H54 (cell line): ENCODE measurements at regions not wholly inside any gene's neighbourhood (a gene's known extent, or its start where the extent isn't known, plus 50 kb on each side); places are given as distances from the start of the nearest gene placed in this dataset.

Experiments used
- DNase-seq: peaks from one replicate; pipeline ENCODE4 v3.0.0; 2011; ENCODE audit warnings: low spot score, mixed read lengths; ENCODE audit not compliant: insufficient read length
- FAIRE-seq: peaks from 3 replicates; lab custom pipeline; 2011; peaks lifted over from hg19 to GRCh38; lab: Jason Lieb, UNC
- POLR2A ChIP-seq: IDR thresholded peaks from 2 replicates; pipeline ENCODE4 v1.6.1; 2011; ENCODE audit warnings: low read depth, mild to moderate bottlenecking, low read length

GRCh38 chr5:3948838-3949237, 353.2 kb downstream of the IRX1 start:
- TF ChIP-seq POLR2A = no peak
- FAIRE-seq (no peak), DNase-seq (no peak)

- no peak for DNase-seq
- FAIRE-seq = no peak
- no peak for TF ChIP-seq POLR2A
Observed at GRCh38 chr5:3954199-3954598, 358.6 kb downstream of the IRX1 start.

- FAIRE-seq (no peak), DNase-seq (no peak)
- TF ChIP-seq POLR2A = no peak
Observed at GRCh38 chr5:3954633-3955032, 359.0 kb downstream of the IRX1 start.

- DNase-seq (no peak), FAIRE-seq (no peak)
- TF ChIP-seq POLR2A = no peak
Observed at GRCh38 chr5:3957658-3958057, 362.0 kb downstream of the IRX1 start.

- no peak for DNase-seq
- FAIRE-seq = no peak
- TF ChIP-seq POLR2A = no peak
Observed at GRCh38 chr5:3958389-3958788, 362.8 kb downstream of the IRX1 start.

GRCh38 chr5:3962113-3962512, 366.5 kb downstream of the IRX1 start:
- DNase-seq (no peak), FAIRE-seq (no peak)
- no peak for TF ChIP-seq POLR2A

GRCh38 chr5:3963652-3964051, 368.0 kb downstream of the IRX1 start:
- DNase-seq = no peak
- TF ChIP-seq POLR2A = no peak
- FAIRE-seq = no peak

- FAIRE-seq (no peak), DNase-seq (no peak)
- no peak for TF ChIP-seq POLR2A
Observed at GRCh38 chr5:3980156-3980555, 384.5 kb downstream of the IRX1 start.

- no peak for TF ChIP-seq POLR2A
- DNase-seq (no peak), FAIRE-seq (no peak)
Observed at GRCh38 chr5:3987867-3988266, 392.2 kb downstream of the IRX1 start.

- FAIRE-seq (no peak), DNase-seq (no peak)
- TF ChIP-seq POLR2A = no peak
Observed at GRCh38 chr5:3993856-3994473, 398.3 kb downstream of the IRX1 start.

- DNase-seq (no peak), FAIRE-seq (no peak)
- no peak for TF ChIP-seq POLR2A
Observed at GRCh38 chr5:3994628-3995027, 399.0 kb downstream of the IRX1 start.

GRCh38 chr5:3995954-3996619, 400.5 kb downstream of the IRX1 start:
- TF ChIP-seq POLR2A = no peak
- no peak for DNase-seq
- FAIRE-seq = no peak

GRCh38 chr5:3996707-3997336, 401.2 kb downstream of the IRX1 start:
- no peak for TF ChIP-seq POLR2A
- FAIRE-seq (no peak), DNase-seq (no peak)

- FAIRE-seq (no peak), DNase-seq (no peak)
- no peak for TF ChIP-seq POLR2A
Observed at GRCh38 chr5:3997670-3998069, 402.0 kb downstream of the IRX1 start.

GRCh38 chr5:3999929-4000328, 404.3 kb downstream of the IRX1 start:
- DNase-seq (no peak), FAIRE-seq (no peak)
- TF ChIP-seq POLR2A = no peak

GRCh38 chr5:4001004-4001403, 405.4 kb downstream of the IRX1 start:
- FAIRE-seq = no peak
- no peak for DNase-seq
- TF ChIP-seq POLR2A = no peak
